ENCODE measurements at regions not wholly inside any gene's neighbourhood (a gene's known extent, or its start where the extent isn't known, plus 50 kb on each side); places are given as distances from the start of the nearest gene placed in this dataset.

GRCh38 chr5:165066751-165067385, 1561.4 kb downstream of the MAT2B start:
- H3K4me1 ChIP-seq (ENCODE audit: insufficient read depth, poor library complexity, severe bottlenecking) = no peaks in the 10 kb centered on the region
- H3K4me3 ChIP-seq (ENCODE audit: severe bottlenecking) = no peak overlapping the region
- H3K27ac ChIP-seq (ENCODE audit: poor library complexity, severe bottlenecking) = no peak overlapping the region
- no peaks in the 10 kb centered on the region for H3K9me3 ChIP-seq (ENCODE audit: severe bottlenecking)
- DNase-seq (ENCODE audit: low spot score) (no peak), ATAC-seq (ENCODE audit: low read depth) (no peak)
- TF ChIP-seq, protein P1, sequence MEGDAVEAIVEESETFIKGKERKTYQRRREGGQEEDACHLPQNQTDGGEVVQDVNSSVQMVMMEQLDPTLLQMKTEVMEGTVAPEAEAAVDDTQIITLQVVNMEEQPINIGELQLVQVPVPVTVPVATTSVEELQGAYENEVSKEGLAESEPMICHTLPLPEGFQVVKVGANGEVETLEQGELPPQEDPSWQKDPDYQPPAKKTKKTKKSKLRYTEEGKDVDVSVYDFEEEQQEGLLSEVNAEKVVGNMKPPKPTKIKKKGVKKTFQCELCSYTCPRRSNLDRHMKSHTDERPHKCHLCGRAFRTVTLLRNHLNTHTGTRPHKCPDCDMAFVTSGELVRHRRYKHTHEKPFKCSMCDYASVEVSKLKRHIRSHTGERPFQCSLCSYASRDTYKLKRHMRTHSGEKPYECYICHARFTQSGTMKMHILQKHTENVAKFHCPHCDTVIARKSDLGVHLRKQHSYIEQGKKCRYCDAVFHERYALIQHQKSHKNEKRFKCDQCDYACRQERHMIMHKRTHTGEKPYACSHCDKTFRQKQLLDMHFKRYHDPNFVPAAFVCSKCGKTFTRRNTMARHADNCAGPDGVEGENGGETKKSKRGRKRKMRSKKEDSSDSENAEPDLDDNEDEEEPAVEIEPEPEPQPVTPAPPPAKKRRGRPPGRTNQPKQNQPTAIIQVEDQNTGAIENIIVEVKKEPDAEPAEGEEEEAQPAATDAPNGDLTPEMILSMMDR (IDR thresholded peaks at IDR 0.05; ENCODE audit: poor library complexity, severe bottlenecking) = no peak
- H3K27me3 ChIP-seq (ENCODE audit: insufficient read depth, poor library complexity, severe bottlenecking) = no peaks in the 10 kb centered on the region
- no peaks in the 10 kb centered on the region for H3K36me3 ChIP-seq (ENCODE audit: low read depth)

DNA sequence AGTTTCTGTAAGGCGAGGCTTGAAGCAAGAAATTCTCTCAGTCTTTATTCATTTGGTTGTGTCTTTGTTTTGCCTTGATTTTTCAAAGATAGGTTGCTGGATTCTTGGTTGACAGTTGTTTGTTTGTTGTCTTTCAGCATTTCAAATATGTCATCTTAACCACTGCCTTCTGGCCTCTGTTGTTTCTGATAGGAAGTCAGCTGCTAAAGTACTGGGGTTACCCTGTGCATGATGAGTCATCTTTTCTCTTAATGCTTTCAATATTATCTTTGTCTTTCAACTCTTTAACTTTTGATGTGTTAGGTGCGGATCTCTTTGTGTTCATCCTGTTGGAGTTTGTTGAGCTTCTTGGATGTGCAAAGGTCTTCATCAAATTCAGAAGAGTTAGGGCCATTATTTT, 1571.3 kb downstream of the MAT2B start:
- Histone ChIP-seq H3K9me3 (ENCODE audit: severe bottlenecking) (no peaks in the 10 kb centered on the region), H3K27ac (ENCODE audit: poor library complexity, severe bottlenecking) (no peak overlapping the region), H3K4me1 (ENCODE audit: insufficient read depth, poor library complexity, severe bottlenecking) (no peaks in the 10 kb centered on the region), H3K27me3 (ENCODE audit: insufficient read depth, poor library complexity, severe bottlenecking) (no peaks in the 10 kb centered on the region), H3K36me3 (ENCODE audit: low read depth) (no peaks in the 10 kb centered on the region), H3K4me3 (ENCODE audit: severe bottlenecking) (no peak overlapping the region)
- ATAC-seq (ENCODE audit: low read depth) (no peak), DNase-seq (ENCODE audit: low spot score) (no peak)
- TF ChIP-seq, protein P1 (IDR thresholded peaks at IDR 0.05; ENCODE audit: poor library complexity, severe bottlenecking) = no peak

- Histone ChIP-seq H3K27me3 (ENCODE audit: insufficient read depth, poor library complexity, severe bottlenecking) (no peaks in the 10 kb centered on the region), H3K4me1 (ENCODE audit: insufficient read depth, poor library complexity, severe bottlenecking) (no peaks in the 10 kb centered on the region), H3K9me3 (ENCODE audit: severe bottlenecking) (no peaks in the 10 kb centered on the region), H3K27ac (ENCODE audit: poor library complexity, severe bottlenecking) (no peak overlapping the region), H3K4me3 (ENCODE audit: severe bottlenecking) (no peak overlapping the region), H3K36me3 (ENCODE audit: low read depth) (no peaks in the 10 kb centered on the region)
- DNase-seq (ENCODE audit: low spot score) (no peak), ATAC-seq (ENCODE audit: low read depth) (no peak)
- TF ChIP-seq, protein P1 (IDR thresholded peaks at IDR 0.05; ENCODE audit: poor library complexity, severe bottlenecking) = no peak
Observed at GRCh38 chr5:165079389-165079788, 1574.0 kb downstream of the MAT2B start.

- Histone ChIP-seq H3K27me3 (ENCODE audit: insufficient read depth, poor library complexity, severe bottlenecking) (no peaks in the 10 kb centered on the region), H3K9me3 (ENCODE audit: severe bottlenecking) (no peaks in the 10 kb centered on the region), H3K4me1 (ENCODE audit: insufficient read depth, poor library complexity, severe bottlenecking) (no peaks in the 10 kb centered on the region), H3K36me3 (ENCODE audit: low read depth) (no peaks in the 10 kb centered on the region), H3K4me3 (ENCODE audit: severe bottlenecking) (no peak overlapping the region), H3K27ac (ENCODE audit: poor library complexity, severe bottlenecking) (no peak overlapping the region)
- TF ChIP-seq, protein P1 (IDR thresholded peaks at IDR 0.05; ENCODE audit: poor library complexity, severe bottlenecking) = no peak
- ATAC-seq (ENCODE audit: low read depth) (no peak), DNase-seq (ENCODE audit: low spot score) (no peak)
Observed at GRCh38 chr5:165083394-165083793, 1578.0 kb downstream of the MAT2B start.

GRCh38 chr5:165086465-165086864, 1581.0 kb downstream of the MAT2B start:
- no peak overlapping the region for H3K27ac ChIP-seq (ENCODE audit: poor library complexity, severe bottlenecking)
- no peak overlapping the region for H3K4me3 ChIP-seq (ENCODE audit: severe bottlenecking)
- no peaks in the 10 kb centered on the region for H3K27me3 ChIP-seq (ENCODE audit: insufficient read depth, poor library complexity, severe bottlenecking)
- H3K36me3 ChIP-seq (ENCODE audit: low read depth) = no peaks in the 10 kb centered on the region
- H3K9me3 ChIP-seq (ENCODE audit: severe bottlenecking) = peaks cover 2% of the 10 kb centered on the region
- no peak for DNase-seq (ENCODE audit: low spot score)
- TF ChIP-seq, protein P1 (IDR thresholded peaks at IDR 0.05; ENCODE audit: poor library complexity, severe bottlenecking) = no peak
- no peaks in the 10 kb centered on the region for H3K4me1 ChIP-seq (ENCODE audit: insufficient read depth, poor library complexity, severe bottlenecking)
- no peak for ATAC-seq (ENCODE audit: low read depth)
